OCI-LY1 (cell line): ENCODE measurements at regions not wholly inside any gene's neighbourhood (a gene's known extent, or its start where the extent isn't known, plus 50 kb on each side); places are given as distances from the start of the nearest gene placed in this dataset.

Experiments
- CTCF ChIP-seq: fragments of 200-600 bp; sonication (generic), shearing (Covaris generic); IDR thresholded peaks from 2 replicates; pipeline ENCODE4 v1.5.1; 2017; ENCODE audit warnings: mild to moderate bottlenecking, antibody characterized with exemption, low read length, moderate library complexity, mixed read lengths
- EZH2 ChIP-seq: fragments of 200-600 bp; sonication (generic), shearing (Covaris generic); IDR thresholded peaks from 2 replicates; pipeline ENCODE4 v1.8.0; 2017; ENCODE audit warnings: borderline replicate concordance, mixed run types, mild to moderate bottlenecking, antibody characterized with exemption, low read length, moderate library complexity, mixed read lengths

- no peak for TF ChIP-seq CTCF
- no peak for TF ChIP-seq EZH2
Observed at GRCh38 chr9:81462801-81463200, 226.5 kb downstream of the TLE1 start.
